GM04504 (cell line): ENCODE measurements at regions not wholly inside any gene's neighbourhood (a gene's known extent, or its start where the extent isn't known, plus 50 kb on each side); places are given as distances from the start of the nearest gene placed in this dataset.
"Not testable (repeated sequence)": the region's sequence is repeated elsewhere in the genome, so short reads cannot be mapped to it uniquely, and the experiment has no call there.

ENCODE experiments used
- DNase-seq: peaks from one replicate; pipeline ENCODE4 v3.0.0-alpha.2; 2012; ENCODE audit warnings: low read depth

DNA sequence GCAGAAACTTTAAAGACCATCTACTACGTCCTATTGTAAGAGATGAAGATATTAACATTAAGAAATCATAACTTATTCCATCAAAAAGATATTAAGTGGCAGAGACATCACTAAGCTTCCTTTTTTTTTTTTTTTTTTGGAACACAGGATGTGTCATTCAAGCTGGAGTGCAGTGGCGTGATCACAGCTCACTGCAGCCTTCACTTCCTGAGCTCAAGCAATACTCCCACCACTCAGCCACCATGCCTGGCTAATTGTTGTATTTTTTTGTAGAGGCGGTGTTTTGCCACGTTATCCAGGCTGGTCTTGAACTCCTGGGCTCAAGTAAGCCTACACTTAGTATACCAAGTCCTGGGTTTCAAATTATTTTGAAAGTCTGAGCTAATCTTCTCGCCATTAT, 169.7 kb upstream of the KCTD7 start:
- DNase-seq, result not testable (repeated sequence)

DNA sequence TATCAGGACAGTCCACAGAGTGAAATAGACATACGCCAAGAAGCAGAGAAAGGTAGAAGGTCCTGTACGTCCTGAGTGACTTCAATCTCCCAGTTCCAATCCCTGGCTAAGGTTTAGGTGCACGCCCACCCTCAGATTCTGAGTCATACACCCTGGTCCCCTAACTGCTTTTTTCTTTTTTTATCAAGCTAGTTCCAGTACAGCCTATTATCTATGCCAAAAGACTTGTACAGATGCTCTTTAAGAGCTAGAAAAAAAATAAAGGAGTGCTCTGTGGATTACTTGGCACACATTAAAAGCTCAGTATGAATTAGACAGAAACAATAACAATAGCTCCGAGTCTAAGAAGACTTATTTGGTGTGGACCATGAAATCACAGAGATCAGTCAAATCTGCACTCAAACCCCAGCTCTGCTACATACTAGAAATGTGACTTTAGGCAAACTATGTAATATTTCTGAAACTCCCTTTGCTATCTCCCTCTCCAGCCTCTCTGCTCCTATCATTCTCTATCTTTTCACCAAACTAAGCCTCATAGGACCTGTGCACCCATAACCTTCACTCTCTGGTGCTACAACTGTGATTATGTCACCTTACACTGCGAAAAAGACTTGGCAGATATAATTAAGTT, 168.8 kb upstream of the KCTD7 start:
- not testable (repeated sequence) for DNase-seq

DNA sequence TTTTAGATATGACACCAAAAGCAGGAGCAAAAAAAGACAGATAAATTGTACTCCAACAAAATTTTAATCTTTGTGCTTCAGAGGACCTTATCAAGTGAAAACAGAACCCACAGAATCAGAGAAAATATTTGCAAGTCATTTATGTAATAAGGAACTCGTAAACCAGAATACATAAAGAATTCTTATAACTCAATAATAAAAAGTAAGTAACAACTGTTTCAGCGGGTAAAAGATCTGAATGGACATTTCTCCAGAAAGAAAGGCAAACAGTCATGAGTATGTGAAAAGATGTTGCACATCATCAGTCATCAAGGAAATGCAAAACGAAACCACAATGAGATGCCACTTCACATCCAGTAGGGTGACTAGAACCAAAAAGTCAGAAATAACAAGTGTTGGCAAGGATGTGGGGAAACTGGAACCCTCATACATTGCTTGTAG, 167.7 kb upstream of the KCTD7 start:
- DNase-seq, result no peak

DNA sequence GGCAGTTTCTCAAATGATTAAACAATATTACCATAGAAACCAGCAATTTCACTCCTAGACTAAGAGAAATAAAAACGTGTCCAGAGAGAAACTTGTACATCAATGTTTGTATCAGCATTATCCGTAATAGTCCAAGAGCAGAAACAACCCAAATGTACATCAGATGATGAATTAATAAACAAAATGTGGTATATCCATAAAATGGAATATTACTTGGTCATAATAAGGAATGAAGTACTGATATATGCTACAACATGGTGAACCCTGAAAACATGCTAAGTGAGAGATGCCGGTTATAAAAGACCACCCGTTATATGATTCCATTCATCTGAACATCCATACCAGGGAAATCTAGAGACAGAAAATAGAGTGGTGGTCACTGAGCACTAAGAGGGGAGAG, 167.3 kb upstream of the KCTD7 start:
- not testable (repeated sequence) for DNase-seq

DNA sequence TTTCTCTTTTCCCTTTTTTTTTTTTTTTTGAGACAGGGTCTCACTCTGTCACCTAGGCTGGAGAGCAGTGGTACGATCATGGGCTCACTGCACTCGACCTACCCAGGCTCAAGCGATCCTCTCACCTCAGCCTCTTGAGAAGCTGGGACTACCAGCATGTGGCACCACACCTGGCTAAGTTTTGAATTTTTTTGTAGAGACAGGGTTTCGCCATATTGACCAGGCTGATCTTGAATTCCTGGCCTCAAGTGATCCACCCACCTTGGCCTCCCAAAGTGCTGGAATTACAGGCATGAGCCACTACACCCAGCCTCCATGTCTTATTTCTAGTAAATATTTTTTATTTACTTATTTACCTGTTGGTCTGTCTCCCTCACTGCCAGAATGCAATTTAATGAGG, 165.8 kb upstream of the KCTD7 start:
- not testable (repeated sequence) for DNase-seq

DNA sequence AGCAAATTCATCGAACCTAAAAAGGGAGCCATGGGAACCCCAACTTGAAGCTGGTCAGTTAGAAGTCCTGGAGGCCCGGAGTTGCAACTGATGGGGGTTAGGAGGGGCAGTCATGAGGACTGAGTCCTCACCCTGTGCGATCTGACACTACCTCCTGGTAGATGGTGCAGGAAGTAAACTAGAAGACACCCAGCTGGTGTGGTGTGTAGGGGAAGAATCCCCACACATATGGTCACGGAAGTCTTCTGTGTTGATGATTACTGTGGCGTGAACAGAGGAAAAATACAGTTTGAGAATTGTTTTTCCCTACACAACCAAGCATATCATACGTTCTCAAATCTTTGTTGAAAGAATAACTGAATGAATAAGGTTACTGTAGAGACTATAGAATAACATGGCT, 164.6 kb upstream of the KCTD7 start:
- no peak for DNase-seq

DNA sequence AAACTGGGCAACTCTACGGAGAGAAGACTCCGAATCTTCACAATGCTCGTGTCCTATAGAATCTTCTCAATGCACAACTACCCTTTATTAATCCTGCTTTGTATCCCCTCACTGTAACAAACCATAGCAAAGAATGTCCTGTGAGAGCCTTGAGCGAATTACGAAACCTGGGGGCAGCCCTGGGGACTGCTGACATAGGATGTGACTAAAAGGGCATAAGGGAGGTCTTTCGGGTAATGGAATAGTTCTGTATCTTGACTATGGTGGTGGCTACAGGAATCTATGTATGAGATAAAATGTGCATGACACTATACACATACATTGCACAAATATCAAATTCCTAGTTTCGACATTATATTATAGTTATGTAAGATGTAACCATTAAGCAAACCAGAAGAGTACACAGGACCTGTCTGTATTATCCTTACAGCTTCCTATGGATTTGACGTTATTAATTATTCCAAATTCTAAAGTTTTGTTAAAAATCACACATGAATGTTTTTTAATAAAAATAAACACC, 162.5 kb upstream of the KCTD7 start:
- no peak for DNase-seq

DNA sequence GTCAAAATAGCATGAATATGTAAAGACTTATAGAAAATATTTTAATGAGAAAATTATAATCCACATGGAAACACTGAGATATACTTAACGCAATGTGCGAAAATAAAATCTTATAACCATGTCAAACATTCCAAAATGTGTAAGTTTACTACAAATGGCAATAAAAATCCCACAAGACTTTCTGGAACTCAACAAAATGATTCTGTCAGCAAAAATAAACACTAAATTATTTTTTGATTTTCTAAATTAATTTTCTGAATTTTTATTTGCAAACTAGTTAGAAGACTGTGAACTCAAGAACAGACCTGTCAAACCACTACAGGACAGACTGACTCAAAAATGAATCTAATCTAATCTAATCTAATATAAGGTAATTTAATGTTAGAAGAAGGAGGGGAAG, 160.8 kb upstream of the KCTD7 start:
- no peak for DNase-seq

DNA sequence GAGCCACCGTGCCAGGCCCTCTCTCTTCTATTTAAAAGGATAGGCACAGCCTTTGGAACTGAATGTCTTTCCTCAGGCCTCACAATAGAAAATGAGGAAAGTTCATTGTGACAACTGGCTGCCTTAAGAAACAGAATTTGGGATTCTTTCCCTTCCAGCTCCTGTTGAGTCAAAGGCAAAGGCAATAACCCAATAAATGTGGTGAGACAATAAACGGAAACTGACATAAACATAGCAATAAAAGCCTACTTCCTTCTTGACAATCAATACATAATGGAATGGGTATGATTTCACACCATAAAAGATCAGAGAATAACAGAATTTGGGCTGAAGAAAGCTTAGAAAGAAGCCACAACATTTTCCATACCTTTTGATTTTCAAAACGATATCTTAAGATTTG, 155.6 kb upstream of the KCTD7 start:
- not testable (repeated sequence) for DNase-seq

DNA sequence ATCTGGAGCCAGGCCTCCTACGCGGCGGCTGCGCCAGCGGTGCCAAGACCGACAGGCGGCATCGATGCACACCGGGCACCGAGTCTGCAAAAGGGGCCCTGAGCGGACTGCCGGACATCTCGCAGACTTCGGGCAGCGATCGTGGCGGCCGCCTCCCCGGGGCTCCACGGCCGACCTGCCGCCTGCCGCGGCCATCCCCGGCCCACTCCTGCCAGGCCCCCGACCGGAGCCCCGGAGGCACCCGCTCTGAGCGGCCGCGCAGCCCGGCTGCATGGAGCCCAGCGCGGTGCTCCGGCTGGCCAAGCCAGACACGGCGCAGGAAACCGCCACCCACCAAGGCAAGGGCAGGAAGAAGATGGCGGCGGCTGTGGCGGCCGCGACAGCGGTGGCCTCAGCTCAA, 154.2 kb upstream of the KCTD7 start:
- no peak for DNase-seq

DNA sequence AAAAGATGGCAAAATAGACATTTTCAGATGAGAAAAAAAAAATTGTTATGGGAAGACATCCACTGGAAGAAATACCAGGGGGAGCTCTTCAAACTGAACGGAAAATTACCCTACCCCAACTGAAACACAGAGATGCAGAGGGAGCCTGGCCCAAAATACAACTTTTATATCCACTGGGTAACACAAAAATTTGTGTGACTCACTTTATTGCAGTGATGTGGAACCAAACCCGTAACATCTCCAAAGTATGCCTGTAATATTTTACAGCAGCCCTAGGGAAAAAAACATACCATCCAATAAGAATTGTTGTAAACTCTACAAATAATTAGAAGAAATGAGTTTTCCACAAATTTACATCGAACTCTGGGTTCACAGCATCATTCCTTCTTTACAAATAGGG, 152.6 kb upstream of the KCTD7 start:
- not testable (repeated sequence) for DNase-seq

DNA sequence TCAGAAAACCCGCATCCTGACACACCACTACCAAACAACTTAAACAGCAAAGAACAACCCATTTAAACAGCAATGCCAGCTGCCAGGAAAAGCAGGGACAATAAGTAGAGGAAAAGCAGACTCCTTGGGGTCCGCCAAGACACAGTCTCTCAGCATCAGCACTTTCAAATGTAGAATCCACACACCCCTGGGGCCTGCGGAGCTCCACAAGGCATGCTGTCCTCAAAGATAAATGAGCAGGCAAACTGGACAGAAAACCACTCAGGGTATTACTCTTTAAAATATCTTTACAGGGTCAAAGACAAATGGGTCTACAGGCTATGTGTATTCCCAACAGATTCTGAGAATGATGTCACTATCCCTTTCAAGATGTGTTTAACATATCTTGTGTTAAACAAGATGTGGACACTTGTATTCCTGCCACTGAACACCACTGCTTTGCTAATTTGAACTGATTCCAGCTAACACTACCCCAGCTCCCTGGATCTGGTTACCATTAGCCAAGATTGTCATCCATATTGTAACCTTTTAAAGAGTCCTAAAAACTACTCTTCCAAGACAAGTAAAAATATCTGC, 150.8 kb upstream of the KCTD7 start:
- DNase-seq, result not testable (repeated sequence)

DNA sequence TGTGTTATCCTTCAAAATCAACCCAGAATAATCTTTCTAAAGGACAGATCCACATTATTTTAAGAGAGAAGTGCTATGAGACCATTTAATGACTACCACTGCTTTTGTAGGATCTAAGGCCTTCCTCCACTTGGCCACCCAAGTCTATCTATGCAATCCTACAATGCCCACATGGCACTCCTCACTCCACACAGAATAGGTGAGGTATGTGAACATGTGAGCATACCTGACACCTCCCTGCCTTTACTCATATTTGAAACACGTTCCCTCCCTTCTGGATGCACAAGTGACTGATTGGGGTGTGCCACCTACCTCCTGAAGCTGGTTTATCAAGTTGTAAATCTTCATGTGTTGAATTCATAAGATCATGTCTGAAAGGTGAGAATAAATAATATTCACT, 147.5 kb upstream of the KCTD7 start:
- not testable (repeated sequence) for DNase-seq

DNA sequence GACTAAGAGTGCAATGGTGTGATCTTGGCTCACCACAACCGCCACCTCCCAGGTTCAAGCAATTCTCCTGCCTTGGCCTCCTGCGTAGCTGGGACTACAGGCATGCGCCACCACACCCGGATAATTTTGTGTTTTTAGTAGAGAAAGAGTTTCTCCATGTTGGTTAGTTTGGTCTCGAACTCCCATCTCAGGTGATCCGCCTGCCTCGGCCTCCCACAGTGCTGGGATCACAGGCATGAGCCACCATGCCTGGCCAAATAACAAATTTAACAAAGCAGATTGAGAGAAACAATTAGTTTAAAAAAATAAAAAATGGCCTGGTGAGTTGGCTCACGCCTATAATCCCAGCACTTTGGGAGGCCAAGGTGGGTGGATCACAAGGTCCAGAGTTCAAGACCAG, 139.6 kb upstream of the KCTD7 start:
- not testable (repeated sequence) for DNase-seq

DNA sequence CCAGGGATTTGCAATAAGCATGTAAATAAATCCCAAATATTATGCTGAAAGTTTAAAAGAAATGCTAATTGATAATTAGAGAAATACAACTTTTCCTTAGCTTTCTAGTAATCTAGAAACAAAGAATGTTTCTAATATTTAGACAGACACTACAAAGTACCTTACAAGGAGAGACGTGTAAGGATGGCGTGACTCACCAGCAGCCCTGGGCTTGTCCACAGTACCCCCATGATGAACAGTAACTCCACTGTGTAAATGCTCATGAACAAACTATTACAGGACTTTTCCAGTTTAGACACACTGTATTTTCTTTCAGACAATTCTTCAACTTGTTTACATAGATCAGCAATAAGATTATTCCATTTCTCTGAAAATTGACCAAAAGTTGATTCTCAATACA, 138.9 kb upstream of the KCTD7 start:
- not testable (repeated sequence) for DNase-seq

DNA sequence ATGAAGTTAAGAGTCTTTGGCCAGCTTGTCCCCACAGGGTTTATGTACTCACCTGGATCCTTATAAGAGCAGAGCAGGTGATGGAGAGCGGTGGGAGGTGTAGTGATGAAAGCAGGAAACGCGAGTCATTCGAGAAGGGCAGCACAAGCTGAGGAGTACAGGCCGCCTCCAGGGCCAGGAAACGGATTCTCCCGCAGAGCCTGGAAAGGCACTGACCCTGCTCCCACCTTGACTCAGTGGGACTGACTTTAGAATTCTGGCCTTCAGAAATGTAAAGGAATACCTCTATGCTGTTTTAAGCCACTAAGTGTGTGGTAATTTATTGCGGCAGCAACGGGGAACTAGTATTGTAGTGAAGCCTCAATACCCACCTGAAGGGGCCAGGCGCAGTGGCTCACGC, 137.7 kb upstream of the KCTD7 start:
- not testable (repeated sequence) for DNase-seq

DNA sequence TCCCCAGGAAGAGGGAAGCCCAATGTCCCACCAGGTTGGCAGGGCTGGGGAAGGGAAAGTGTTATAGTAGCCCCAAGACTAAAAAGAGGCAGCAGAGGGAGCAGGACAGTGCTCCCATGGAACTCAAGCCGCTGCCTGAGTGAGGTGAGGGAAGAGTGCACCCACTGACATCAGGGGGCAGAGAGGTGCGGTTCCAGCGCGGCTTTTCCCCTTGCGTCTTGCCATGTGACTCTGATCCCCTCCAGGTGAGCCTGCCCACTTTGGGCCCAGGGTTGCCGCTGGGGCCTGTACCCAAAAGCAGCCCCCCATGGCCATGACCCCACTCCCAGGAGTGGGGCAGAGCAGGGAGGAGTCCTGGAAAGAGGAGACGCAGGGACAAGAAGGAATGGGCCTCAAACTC, 136.3 kb upstream of the KCTD7 start:
- DNase-seq, result not testable (repeated sequence)

DNA sequence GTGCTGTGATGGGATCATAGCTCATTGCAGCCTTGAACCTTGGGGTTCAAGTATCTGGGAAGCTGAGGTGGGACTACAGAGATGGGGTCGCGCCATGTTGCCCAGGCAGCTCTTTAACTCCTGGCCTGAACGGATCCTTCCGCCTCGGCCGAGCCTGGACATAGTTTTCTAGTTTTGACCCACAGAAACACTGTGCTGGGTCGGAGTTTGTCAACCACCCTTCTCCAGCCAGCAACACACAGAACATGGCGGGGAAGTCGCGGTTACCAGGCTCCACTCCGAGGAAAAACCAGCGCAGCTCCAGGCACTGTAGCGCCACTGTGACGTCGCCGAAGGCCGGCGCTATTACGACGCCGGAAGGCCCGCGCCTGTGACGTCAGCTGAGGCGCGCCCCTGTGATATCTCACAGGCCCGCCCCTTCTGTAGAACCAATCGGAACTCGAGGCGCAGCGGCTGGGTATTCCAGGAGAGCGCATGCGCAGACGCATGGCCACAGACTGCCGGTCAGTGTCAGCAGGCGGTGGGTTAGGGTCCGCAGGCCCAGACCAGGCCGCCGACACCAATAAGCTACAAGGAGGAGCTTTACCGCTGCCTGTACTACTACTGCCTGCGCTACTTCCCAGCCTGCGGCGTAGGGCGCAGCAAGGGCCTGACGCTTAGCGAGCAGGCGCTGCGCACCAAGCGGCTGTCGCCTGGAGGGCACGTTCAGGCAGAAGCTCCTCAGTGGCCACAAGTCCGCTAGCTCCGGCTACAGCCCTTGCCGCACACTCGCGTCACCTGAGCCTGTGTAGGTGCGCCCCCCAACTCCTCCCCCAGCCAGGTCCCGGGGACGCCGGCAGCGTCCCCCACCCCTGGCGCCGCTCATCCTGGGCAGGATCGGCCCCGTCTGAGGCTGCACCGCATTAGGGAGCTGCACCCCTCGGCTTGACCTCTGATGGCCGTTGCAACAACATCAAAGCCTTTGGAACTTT, 135.2 kb upstream of the KCTD7 start:
- DNase-seq, result peak; percentile 94

DNA sequence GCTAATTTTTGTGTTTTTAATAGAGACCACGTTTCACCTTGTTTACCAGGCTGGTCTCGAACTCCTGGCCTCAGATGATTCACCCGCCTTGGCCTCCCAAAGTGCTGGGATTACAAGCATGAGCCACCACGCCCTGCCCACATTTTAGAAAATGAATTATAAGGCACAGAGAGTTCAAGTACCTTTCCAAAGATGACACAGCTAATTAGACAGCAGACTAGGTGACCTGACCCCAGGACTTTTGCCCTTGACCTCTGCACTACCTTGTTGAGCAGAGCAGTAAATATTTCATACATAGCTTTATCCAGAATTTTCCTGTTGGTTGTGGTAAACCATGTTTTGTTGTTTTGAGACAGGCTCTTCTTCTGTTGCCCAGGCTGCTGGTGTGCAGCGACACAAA, 131.3 kb upstream of the KCTD7 start:
- no peak for DNase-seq

DNA sequence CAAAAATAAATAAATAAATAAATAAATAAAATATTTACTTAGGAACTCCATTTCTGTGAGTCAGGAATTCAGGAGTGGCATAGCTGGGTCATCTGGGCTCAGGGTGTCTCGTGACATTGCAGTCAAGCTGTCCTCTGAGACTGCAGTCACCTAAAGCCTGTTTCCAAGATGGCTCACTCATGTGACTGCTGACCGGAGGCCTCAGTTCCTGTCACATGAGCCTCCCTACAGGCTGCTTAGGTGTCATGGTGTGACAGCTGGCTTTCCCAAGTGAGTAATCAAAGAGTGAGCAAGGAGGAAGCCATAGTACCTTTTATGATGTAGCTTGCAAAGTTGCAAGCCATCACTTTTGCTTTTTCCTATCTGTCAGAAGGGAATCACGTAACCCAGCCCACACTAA, 128.6 kb upstream of the KCTD7 start:
- DNase-seq, result no peak

DNA sequence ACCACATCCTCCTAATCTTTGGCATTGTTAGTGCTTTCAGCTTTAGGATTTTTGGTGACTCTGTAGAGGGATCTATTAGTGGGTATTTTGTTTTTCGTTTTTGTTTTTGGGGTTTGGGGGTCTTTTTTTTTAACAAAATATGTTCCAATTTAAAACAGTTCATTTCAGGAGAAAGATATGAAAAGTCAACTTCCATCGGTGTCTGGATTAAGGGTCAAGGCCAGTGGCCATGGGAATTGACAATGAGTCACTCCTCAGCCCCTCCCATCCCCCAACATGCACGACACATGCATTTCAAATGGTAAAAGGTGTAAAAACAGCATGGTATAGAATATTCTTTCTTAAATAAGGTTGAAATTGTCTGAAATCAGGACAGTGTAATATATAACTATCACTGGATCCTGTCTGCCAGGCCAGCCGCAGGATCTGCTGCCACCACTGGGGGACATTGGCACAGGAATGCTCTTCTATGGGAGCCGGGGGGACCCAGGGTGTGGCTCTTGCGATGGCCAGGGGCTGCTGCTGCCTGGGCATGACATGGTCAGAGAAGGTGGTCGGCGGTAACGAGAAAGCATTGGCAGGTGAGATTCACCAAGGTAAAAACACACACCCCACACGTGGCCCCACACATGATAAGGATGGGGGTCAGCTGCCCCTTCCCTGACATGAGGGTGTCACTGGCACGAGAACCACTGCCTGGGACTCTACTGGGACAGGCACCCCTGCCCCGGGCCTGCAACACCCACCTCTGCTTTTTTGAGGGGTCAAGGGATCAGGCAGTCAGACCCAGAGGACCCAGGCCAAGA, 126.2 kb upstream of the KCTD7 start:
- DNase-seq, result no peak

DNA sequence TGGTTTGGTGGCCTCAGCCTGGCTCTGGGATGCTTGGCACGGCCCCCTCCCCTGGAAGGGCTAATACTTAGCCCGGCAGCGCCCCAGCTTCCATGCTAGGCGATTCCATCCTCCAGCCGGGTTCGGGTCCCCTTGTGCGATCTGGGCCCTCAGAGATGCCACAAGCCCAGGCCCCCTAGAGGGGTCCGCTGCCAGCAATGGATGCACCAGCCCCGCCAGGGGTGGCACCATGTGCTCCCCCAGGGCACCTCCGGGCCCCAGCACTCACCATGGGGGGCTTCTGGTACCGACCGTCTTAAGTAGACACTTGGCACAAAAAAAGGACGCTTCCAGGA, 125.7 kb upstream of the KCTD7 start:
- no peak for DNase-seq
